RWPE2 (cell line): ENCODE measurements at regions not wholly inside any gene's neighbourhood (a gene's known extent, or its start where the extent isn't known, plus 50 kb on each side); places are given as distances from the start of the nearest gene placed in this dataset.

Experiments
- ATAC-seq: fragments of 200-7000 bp; cut with Tn5 transposase; 3 replicates; pipeline ENCODE4 v1.9.1; 2021; ENCODE audit warnings: low read depth
- DNase-seq: peaks from one replicate; pipeline ENCODE4 v3.0.0-alpha.2; 2020; ENCODE audit warnings: low spot score
- H3K27ac ChIP-seq: fragments of 450-650 bp; 2 replicates; pipeline ENCODE4 v1.5.1; 2017; ENCODE audit warnings: mild to moderate bottlenecking; ENCODE audit not compliant: poor library complexity, severe bottlenecking
- H3K27me3 ChIP-seq: fragments of 250-450 bp; sonication (Bioruptor Pico); 2 replicates; pipeline ENCODE4 v1.5.1; 2021; ENCODE audit warnings: mild to moderate bottlenecking, moderate library complexity; ENCODE audit not compliant: insufficient read depth, poor library complexity, severe bottlenecking
- H3K36me3 ChIP-seq: fragments of 250-450 bp; sonication (Bioruptor Pico); 2 replicates; pipeline ENCODE4 v1.5.1; 2020; ENCODE audit warnings: low read depth, mild to moderate bottlenecking, moderate library complexity
- H3K4me1 ChIP-seq: fragments of 250-450 bp; sonication (Bioruptor Pico); 2 replicates; pipeline ENCODE4 v1.5.1; 2021; ENCODE audit warnings: mild to moderate bottlenecking, moderate library complexity; ENCODE audit not compliant: insufficient read depth, poor library complexity, severe bottlenecking
- H3K4me3 ChIP-seq: fragments of 250-450 bp; sonication (Bioruptor Pico); 2 replicates; pipeline ENCODE4 v1.5.1; 2021; ENCODE audit warnings: mild to moderate bottlenecking, moderate library complexity; ENCODE audit not compliant: severe bottlenecking
- H3K9me3 ChIP-seq: fragments of 250-450 bp; sonication (Bioruptor Pico); 2 replicates; pipeline ENCODE4 v1.5.1; 2021; ENCODE audit warnings: mild to moderate bottlenecking, moderate library complexity; ENCODE audit not compliant: severe bottlenecking
- CTCF ChIP-seq: fragments of 450-650 bp; IDR thresholded peaks from one replicate; pipeline ENCODE4 v1.5.1; 2017; ENCODE audit warnings: mild to moderate bottlenecking, moderate library complexity; ENCODE audit not compliant: poor library complexity, severe bottlenecking

- TF ChIP-seq CTCF, result no peak
- ATAC-seq (no peak), DNase-seq (no peak)
- no peaks in the 10 kb centered on the region for H3K4me1 ChIP-seq
- no peaks in the 10 kb centered on the region for H3K9me3 ChIP-seq
- H3K27ac ChIP-seq, result no peak overlapping the region
- H3K27me3 ChIP-seq, result no peaks in the 10 kb centered on the region
- no peak overlapping the region for H3K4me3 ChIP-seq
- H3K36me3 ChIP-seq, result no peaks in the 10 kb centered on the region
Measured at GRCh38 chr16:51049276-51049675, 101.8 kb downstream of the SALL1 start.

GRCh38 chr16:51048544-51048943 lies 102.5 kb downstream of the SALL1 start:
- Histone ChIP-seq H3K4me3 (no peak overlapping the region), H3K27me3 (no peaks in the 10 kb centered on the region), H3K4me1 (no peaks in the 10 kb centered on the region), H3K9me3 (no peaks in the 10 kb centered on the region), H3K27ac (no peak overlapping the region), H3K36me3 (no peaks in the 10 kb centered on the region)
- DNase-seq (no peak), ATAC-seq (no peak)
- no peak for TF ChIP-seq CTCF

- Histone ChIP-seq H3K4me1 (no peaks in the 10 kb centered on the region), H3K27me3 (no peaks in the 10 kb centered on the region), H3K9me3 (no peaks in the 10 kb centered on the region), H3K36me3 (no peaks in the 10 kb centered on the region), H3K4me3 (no peak overlapping the region), H3K27ac (no peak overlapping the region)
- no peak for ATAC-seq
- DNase-seq, result no peak
- TF ChIP-seq CTCF, result no peak
Measured at GRCh38 chr16:51045794-51046193, 105.3 kb downstream of the SALL1 start.

DNA sequence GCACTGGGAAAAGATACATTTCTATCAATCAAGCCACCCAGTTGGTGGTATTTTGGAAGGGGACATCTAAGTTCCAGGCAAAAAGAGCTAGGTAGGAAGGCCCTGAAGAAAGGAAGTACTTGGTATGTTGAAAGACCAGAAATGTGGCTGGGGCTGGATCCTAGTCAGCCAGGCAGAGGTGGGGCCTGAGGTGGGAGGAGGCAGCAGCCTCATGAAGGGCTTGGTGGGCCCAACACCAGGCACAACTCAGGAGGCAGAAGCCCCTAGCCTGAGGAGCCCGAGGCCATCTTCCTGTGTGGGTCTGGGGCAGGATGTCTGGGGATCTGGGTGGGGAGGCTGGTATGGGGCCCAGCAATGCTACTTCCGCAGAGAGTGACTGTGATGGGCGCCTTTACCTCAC lies 105.9 kb downstream of the SALL1 start:
- no peaks in the 10 kb centered on the region for H3K9me3 ChIP-seq
- DNase-seq (no peak), ATAC-seq (no peak)
- no peak overlapping the region for H3K4me3 ChIP-seq
- H3K4me1 ChIP-seq, result no peaks in the 10 kb centered on the region
- no peaks in the 10 kb centered on the region for H3K27me3 ChIP-seq
- TF ChIP-seq CTCF, result no peak
- H3K27ac ChIP-seq, result no peak overlapping the region
- H3K36me3 ChIP-seq, result no peaks in the 10 kb centered on the region

GRCh38 chr16:51041546-51041945 lies 109.5 kb downstream of the SALL1 start:
- H3K36me3 ChIP-seq, result no peaks in the 10 kb centered on the region
- no peak overlapping the region for H3K4me3 ChIP-seq
- no peaks in the 10 kb centered on the region for H3K27me3 ChIP-seq
- H3K4me1 ChIP-seq, result no peaks in the 10 kb centered on the region
- no peak overlapping the region for H3K27ac ChIP-seq
- ATAC-seq (no peak), DNase-seq (no peak)
- no peak for TF ChIP-seq CTCF
- H3K9me3 ChIP-seq, result no peaks in the 10 kb centered on the region
